ENCODE measurements at regions not wholly inside any gene's neighbourhood (a gene's known extent, or its start where the extent isn't known, plus 50 kb on each side); places are given as distances from the start of the nearest gene placed in this dataset.

DNA sequence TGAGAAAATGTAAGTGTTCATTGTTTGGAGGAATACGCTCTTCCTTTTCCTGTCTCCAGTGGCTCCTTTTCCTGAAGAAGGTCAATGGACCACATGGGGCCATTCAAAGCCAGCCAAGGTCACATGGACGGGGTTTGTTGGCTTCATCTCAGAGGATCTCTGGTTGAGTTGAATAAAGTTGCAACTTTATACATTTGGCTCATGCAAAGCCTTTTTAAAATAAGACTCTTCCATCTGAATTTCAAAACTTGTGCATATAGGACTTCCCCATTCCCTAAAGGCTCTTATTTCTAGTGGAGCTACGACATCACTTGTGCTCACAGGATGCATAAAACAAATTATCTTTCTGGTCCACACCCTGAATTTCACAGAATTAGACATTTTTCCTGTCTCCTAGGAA is 235.5 kb downstream of the CMPK2 start:
- no peak for TF ChIP-seq CTCF (IDR thresholded peaks at IDR 0.05)
- no peak for TF ChIP-seq POLR2A (IDR thresholded peaks at IDR 0.05)
- Histone ChIP-seq H3K4me3 (no peak overlapping the region), H3K27ac (no peak overlapping the region), H3K9me3 (no peaks in the 10 kb centered on the region), H3K4me1 (no peaks in the 10 kb centered on the region), H3K36me3 (no peaks in the 10 kb centered on the region), H3K27me3 (no peaks in the 10 kb centered on the region)
- ATAC-seq (no peak), DNase-seq (no peak)
- intact Hi-C loops (cut with DNase I): no loop called here
- 28% methylated on average over 3 of the region's 3 CpGs for WGBS (ENCODE audit: insufficient coverage, low coverage, low lambda C conversion rate, missing lambda C conversion rate)

DNA sequence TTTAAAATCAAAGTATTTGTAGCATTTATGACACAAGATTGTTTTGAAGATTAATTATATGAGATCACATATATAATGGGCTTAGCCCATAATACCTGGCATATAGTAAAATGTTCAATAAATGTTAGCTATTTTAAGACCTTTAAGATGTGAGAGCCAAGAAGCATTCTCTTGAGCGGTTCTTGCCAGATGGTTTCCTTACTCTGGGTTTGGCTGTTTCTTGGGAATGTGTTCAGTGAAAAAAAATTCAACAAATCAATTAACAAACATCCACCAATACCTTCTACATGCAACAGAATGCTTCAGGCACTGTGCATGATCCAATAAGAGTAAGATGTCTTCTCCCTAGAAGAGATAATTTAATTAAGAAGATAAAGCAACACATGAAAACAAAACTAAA is 230.4 kb downstream of the CMPK2 start:
- Histone ChIP-seq H3K4me1 (no peaks in the 10 kb centered on the region), H3K4me3 (no peak overlapping the region), H3K9me3 (no peaks in the 10 kb centered on the region), H3K27ac (no peak overlapping the region), H3K27me3 (no peaks in the 10 kb centered on the region), H3K36me3 (no peaks in the 10 kb centered on the region)
- no peak for TF ChIP-seq CTCF (IDR thresholded peaks at IDR 0.05)
- TF ChIP-seq POLR2A (IDR thresholded peaks at IDR 0.05): no peak
- intact Hi-C loops (cut with DNase I): no loop called here
- 45% methylated on average over 1 of the region's 1 CpG for WGBS (ENCODE audit: insufficient coverage, low coverage, low lambda C conversion rate, missing lambda C conversion rate)
- ATAC-seq: no peak
- no peak for DNase-seq

DNA sequence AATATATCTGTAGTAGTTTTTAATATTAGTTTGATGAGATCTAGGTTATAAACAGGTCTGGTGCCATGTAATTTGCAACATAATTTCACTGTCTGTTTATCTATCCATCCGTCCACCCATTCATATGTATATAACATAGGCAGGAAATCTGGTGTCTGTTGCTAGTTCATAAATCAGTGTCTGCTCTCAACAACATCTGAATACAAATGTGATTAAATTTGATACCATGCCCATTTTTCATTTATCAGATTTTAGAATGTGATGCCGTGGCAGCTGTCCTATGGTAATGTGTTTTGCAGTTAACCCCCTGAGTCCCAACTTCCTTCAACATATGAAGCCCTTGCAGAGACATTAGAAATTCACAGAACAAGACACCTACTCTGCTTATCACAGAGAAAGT is 228.4 kb downstream of the CMPK2 start:
- no peak for ATAC-seq
- Histone ChIP-seq H3K9me3 (no peaks in the 10 kb centered on the region), H3K27me3 (no peaks in the 10 kb centered on the region), H3K27ac (no peak overlapping the region), H3K36me3 (no peaks in the 10 kb centered on the region), H3K4me1 (no peaks in the 10 kb centered on the region), H3K4me3 (no peak overlapping the region)
- TF ChIP-seq CTCF (IDR thresholded peaks at IDR 0.05): no peak
- 8% methylated on average over 2 of the region's 2 CpGs for WGBS (ENCODE audit: insufficient coverage, low coverage, low lambda C conversion rate, missing lambda C conversion rate)
- intact Hi-C loops (cut with DNase I): no loop called here
- no peak for DNase-seq

DNA sequence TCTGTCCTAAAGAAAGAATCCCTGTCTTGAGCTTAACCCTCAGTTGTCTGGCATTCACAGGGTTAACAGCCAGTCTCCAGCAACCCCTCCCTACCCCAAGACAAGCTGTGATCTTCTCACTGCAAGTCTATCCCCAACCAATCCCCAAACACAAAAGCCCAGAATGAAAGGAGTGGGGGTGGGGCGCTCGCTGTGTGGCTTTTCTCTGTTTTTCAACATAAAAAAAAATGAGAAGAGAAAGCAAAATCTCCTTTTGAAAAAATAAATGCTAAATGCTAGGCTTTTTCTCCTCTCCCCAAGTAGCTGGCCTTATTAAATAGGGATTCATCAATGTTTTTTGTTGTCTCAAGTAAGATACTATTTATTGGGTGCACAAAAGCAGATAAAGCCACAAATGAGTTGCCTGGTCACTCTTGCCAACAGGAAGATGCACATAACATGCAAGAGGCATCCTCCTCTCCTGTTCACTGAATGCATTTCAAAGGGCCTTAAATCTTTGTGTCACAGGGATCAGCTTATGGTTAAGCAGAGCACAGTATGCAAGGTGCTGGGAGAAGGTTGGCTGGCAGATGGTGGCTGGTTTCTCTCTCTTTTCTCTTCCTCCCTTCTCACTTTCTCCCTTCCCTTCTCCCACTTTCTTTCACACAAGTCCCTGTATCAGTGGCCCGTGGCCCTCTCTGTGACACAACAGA is 225.6 kb downstream of the CMPK2 start:
- ATAC-seq: no peak
- WGBS (ENCODE audit: insufficient coverage, low coverage, low lambda C conversion rate, missing lambda C conversion rate): 23% methylated on average over 3 of the region's 3 CpGs
- Histone ChIP-seq H3K4me1 (no peaks in the 10 kb centered on the region), H3K27me3 (no peaks in the 10 kb centered on the region), H3K4me3 (no peak overlapping the region), H3K9me3 (no peaks in the 10 kb centered on the region), H3K36me3 (no peaks in the 10 kb centered on the region), H3K27ac (no peak overlapping the region)
- intact Hi-C loops (cut with DNase I): no loop called here
- no peak for TF ChIP-seq CTCF (IDR thresholded peaks at IDR 0.05)
- TF ChIP-seq POLR2A (IDR thresholded peaks at IDR 0.05): no peak
- DNase-seq: no peak

DNA sequence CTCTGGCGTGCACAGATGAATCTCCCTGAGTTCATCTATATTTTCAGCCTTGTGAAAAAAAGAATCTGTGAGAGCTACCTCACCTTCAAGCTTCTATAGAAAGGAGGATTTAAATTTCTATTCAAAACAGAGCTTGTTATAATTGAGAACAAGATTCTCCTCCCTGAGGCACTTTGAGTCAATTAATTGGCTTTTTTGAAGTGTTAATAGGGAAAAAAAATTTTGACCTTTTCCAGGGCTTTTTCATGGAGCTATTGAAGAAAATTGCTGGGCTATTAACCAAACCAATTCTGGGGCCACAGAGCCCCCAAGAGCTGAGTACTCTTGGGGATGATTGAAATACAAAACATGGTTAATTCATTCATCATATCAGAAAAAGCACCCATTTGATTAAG is 225.1 kb downstream of the CMPK2 start:
- Histone ChIP-seq H3K27ac (no peak overlapping the region), H3K27me3 (no peaks in the 10 kb centered on the region), H3K4me1 (no peaks in the 10 kb centered on the region), H3K36me3 (no peaks in the 10 kb centered on the region), H3K9me3 (no peaks in the 10 kb centered on the region), H3K4me3 (no peak overlapping the region)
- WGBS (ENCODE audit: insufficient coverage, low coverage, low lambda C conversion rate, missing lambda C conversion rate): 18% methylated on average over 1 of the region's 1 CpG
- no peak for DNase-seq
- ATAC-seq: no peak
- intact Hi-C loops (cut with DNase I): no loop called here
- no peak for TF ChIP-seq CTCF (IDR thresholded peaks at IDR 0.05)
- TF ChIP-seq POLR2A (IDR thresholded peaks at IDR 0.05): no peak

Measured in right lobe of liver (tissue), 6 donors.